Body of pancreas (tissue), 4 donors: ENCODE measurements at regions not wholly inside any gene's neighbourhood (a gene's known extent, or its start where the extent isn't known, plus 50 kb on each side); places are given as distances from the start of the nearest gene placed in this dataset.

Experiments used
- ATAC-seq: fragments of 150-250 bp; one replicate; pipeline ENCODE4 v1.9.1; 2016
- DNase-seq, 4 donors: peaks; one replicate each; pipeline ENCODE4 v3.0.0-alpha.2; 2019
- H3K27ac ChIP-seq, 4 donors: fragments of 200-600 bp; sonication (generic); 1 replicate in 3 of 4; 2 replicates in 1 of 4; pipeline versions ENCODE4 v1.5.1 to v1.6.1; 2016 to 2019; ENCODE audit warnings: mild to moderate bottlenecking in 1 of 4, mixed read lengths in 1 of 4, moderate library complexity in 1 of 4
- H3K27me3 ChIP-seq, 2 donors: fragments of 200-600 bp; sonication (generic); one replicate each; pipeline ENCODE4 v1.6.0; 2016; ENCODE audit warnings: mild to moderate bottlenecking in 1 of 2
- H3K36me3 ChIP-seq, 2 donors: fragments of 200-600 bp; sonication (generic); replicated peaks in 1 of 2; 2 replicates each; pipeline ENCODE4 v1.5.1; 2016; ENCODE audit warnings: low read depth in 2 of 2; ENCODE audit not compliant: insufficient read depth in 1 of 2
- H3K4me1 ChIP-seq: fragments of 200-600 bp; sonication (generic); one replicate; pipeline ENCODE4 v1.6.0; 2016
- H3K4me3 ChIP-seq, 2 donors: fragments of 200-600 bp; sonication (generic); 1 replicate in 1 of 2; 2 replicates in 1 of 2; pipeline ENCODE4 v1.5.1; 2016 to 2019
- H3K9me3 ChIP-seq, 3 donors: fragments of 200-600 bp; sonication (generic); 1 replicate in 2 of 3; 2 replicates in 1 of 3; pipeline ENCODE4 v1.5.1; 2016
- CTCF ChIP-seq, 7 experiments: fragments of 450-650 bp in 4 of 7; fragments of 200-600 bp in 3 of 7; sonication (generic) in 3 of 7; IDR thresholded peaks; one replicate each; pipeline ENCODE4 v1.5.1; 2016 to 2019; ENCODE audit warnings: antibody characterized with exemption in 7 of 7
- POLR2A ChIP-seq, 3 donors: fragments of 450-650 bp; IDR thresholded peaks; one replicate each; pipeline ENCODE4 v1.6.1; 2016; ENCODE audit warnings: antibody characterized with exemption in 3 of 3, mild to moderate bottlenecking in 2 of 3
- WGBS, 2 donors: methylation state at CpG; one replicate each; pipeline ENCODE4 v1.1.5; 2017; 5-methylcytosine and 5-hydroxymethylcytosine counted together
- intact Hi-C: fragments of 100-400 bp; cut with DNase I; formaldehyde crosslinking; loops from one replicate; pipeline ENCODE4 v1.15.1; 2023

- no peaks in the 10 kb centered on the region for H3K27me3 ChIP-seq
- H3K4me1 ChIP-seq, result no peaks in the 10 kb centered on the region
- H3K36me3 ChIP-seq, result no peaks in the 10 kb centered on the region
- intact Hi-C loops, result no loop called here
- WGBS, 2 donors, result 60 to 65% methylated on average over 6 of the region's 6 CpGs
- H3K9me3 ChIP-seq, result no peaks in the 10 kb centered on the region
- H3K4me3 ChIP-seq, result no peak overlapping the region
- DNase-seq, result no peak
- no peak for ATAC-seq
- TF ChIP-seq CTCF (IDR thresholded peaks at IDR 0.05) (no peak), POLR2A (IDR thresholded peaks at IDR 0.05) (no peak)
- no peak overlapping the region for H3K27ac ChIP-seq
These were observed 334.1 kb upstream of the CD180 start for GRCh38 chr5:67530609-67531255.

GRCh38 chr5:67528953-67529352 is 332.4 kb upstream of the CD180 start:
- intact Hi-C loops, result no loop called here
- 73 to 75% methylated on average over 3 of the region's 3 CpGs for WGBS, 2 donors
- no peak for TF ChIP-seq CTCF (IDR thresholded peaks at IDR 0.05)
- TF ChIP-seq POLR2A (IDR thresholded peaks at IDR 0.05), result no peak
- no peaks in the 10 kb centered on the region for H3K36me3 ChIP-seq
- H3K9me3 ChIP-seq, result no peaks in the 10 kb centered on the region
- H3K4me3 ChIP-seq, result no peak overlapping the region
- H3K27ac ChIP-seq, result no peak overlapping the region
- ATAC-seq, result no peak
- H3K27me3 ChIP-seq, result no peaks in the 10 kb centered on the region
- no peaks in the 10 kb centered on the region for H3K4me1 ChIP-seq
- DNase-seq, result no peak

- no peaks in the 10 kb centered on the region for H3K27me3 ChIP-seq
- no peaks in the 10 kb centered on the region for H3K4me1 ChIP-seq
- TF ChIP-seq CTCF (IDR thresholded peaks at IDR 0.05) (no peak), POLR2A (IDR thresholded peaks at IDR 0.05) (no peak)
- H3K36me3 ChIP-seq, result no peaks in the 10 kb centered on the region
- intact Hi-C loops, result no loop called here
- DNase-seq, result no peak
- H3K4me3 ChIP-seq, result no peak overlapping the region
- WGBS, 2 donors, result 87 to 94% methylated on average over 2 of the region's 2 CpGs
- no peaks in the 10 kb centered on the region for H3K9me3 ChIP-seq
- no peak for ATAC-seq
- H3K27ac ChIP-seq, result no peak overlapping the region
These were observed 330.2 kb upstream of the CD180 start for GRCh38 chr5:67526793-67527192.

GRCh38 chr5:67520161-67520908 is 323.7 kb upstream of the CD180 start:
- intact Hi-C loops, result no loop called here
- ATAC-seq, result no peak

More at GRCh38 chr5:67520161-67520908, 323.7 kb upstream of the CD180 start:
- H3K9me3 ChIP-seq, result no peaks in the 10 kb centered on the region
- no peaks in the 10 kb centered on the region for H3K4me1 ChIP-seq
- 76 to 77% methylated on average over 6 of the region's 6 CpGs for WGBS, 2 donors
- TF ChIP-seq CTCF (IDR thresholded peaks at IDR 0.05), result no peak
- no peak overlapping the region for H3K27ac ChIP-seq
- no peaks in the 10 kb centered on the region for H3K27me3 ChIP-seq
- H3K4me3 ChIP-seq, result no peak overlapping the region
- DNase-seq, result no peak
- H3K36me3 ChIP-seq, result no peaks in the 10 kb centered on the region
